Chondrocyte (in vitro differentiated cells): ENCODE measurements at regions not wholly inside any gene's neighbourhood (a gene's known extent, or its start where the extent isn't known, plus 50 kb on each side); places are given as distances from the start of the nearest gene placed in this dataset.

ENCODE experiments used
- DNase-seq: peaks from one replicate; pipeline ENCODE4 v3.0.0; 2021; ENCODE audit warnings: mixed read lengths, low spot score
- H3K27ac Mint-ChIP-seq: one replicate; pipeline ENCODE4 v1.8.0; 2021; ENCODE audit warnings: mild to moderate bottlenecking, moderate library complexity, mixed read lengths; ENCODE audit not compliant: unreplicated experiment
- H3K27me3 Mint-ChIP-seq: 2 replicates; pipeline ENCODE4 v1.8.0; 2021; ENCODE audit warnings: low read depth, mixed read lengths
- H3K36me3 Mint-ChIP-seq: 2 replicates; pipeline ENCODE4 v1.8.0; 2021; ENCODE audit warnings: low read depth, mixed read lengths
- H3K4me1 Mint-ChIP-seq: 2 replicates; pipeline ENCODE4 v1.8.0; 2021; ENCODE audit warnings: low read depth, mild to moderate bottlenecking, mixed read lengths
- H3K4me3 Mint-ChIP-seq: one replicate; pipeline ENCODE4 v1.8.0; 2021; ENCODE audit warnings: mild to moderate bottlenecking, moderate library complexity, mixed read lengths; ENCODE audit not compliant: unreplicated experiment
- H3K9me3 Mint-ChIP-seq: 2 replicates; pipeline ENCODE4 v1.8.0; 2021; ENCODE audit warnings: low read depth, mixed read lengths
- TF ChIP-seq, protein P1 (sequence below): fragments of 200-600 bp; sonication (generic); IDR thresholded peaks from 2 replicates; pipeline ENCODE4 v1.5.0; 2021; ENCODE audit warnings: antibody characterized with exemption, mild to moderate bottlenecking, moderate library complexity

DNA sequence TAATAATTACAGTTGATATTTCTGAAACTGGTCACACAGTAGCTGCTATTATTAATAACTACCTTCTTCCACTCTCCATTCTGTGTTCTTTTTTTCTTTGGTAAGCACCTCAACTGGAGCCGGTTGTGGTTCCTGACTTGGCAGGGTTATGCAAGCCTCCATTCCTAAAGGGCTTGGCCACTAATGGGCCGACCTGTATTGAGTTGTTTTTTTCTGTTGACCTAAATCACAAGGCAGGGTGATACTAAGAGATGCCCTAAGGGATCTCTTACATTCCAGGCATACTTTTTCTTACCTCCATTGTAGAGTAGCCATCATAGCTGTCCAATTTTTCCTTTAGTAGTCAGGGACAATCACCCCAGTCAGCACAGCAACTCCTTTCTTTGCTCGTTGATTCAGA is 1295.8 kb upstream of the ADGRL3 start:
- no peak overlapping the region for H3K4me3 Mint-ChIP-seq
- H3K27me3 Mint-ChIP-seq: no peaks in the 10 kb centered on the region
- H3K9me3 Mint-ChIP-seq: no peaks in the 10 kb centered on the region
- DNase-seq: no peak
- TF ChIP-seq, protein P1, sequence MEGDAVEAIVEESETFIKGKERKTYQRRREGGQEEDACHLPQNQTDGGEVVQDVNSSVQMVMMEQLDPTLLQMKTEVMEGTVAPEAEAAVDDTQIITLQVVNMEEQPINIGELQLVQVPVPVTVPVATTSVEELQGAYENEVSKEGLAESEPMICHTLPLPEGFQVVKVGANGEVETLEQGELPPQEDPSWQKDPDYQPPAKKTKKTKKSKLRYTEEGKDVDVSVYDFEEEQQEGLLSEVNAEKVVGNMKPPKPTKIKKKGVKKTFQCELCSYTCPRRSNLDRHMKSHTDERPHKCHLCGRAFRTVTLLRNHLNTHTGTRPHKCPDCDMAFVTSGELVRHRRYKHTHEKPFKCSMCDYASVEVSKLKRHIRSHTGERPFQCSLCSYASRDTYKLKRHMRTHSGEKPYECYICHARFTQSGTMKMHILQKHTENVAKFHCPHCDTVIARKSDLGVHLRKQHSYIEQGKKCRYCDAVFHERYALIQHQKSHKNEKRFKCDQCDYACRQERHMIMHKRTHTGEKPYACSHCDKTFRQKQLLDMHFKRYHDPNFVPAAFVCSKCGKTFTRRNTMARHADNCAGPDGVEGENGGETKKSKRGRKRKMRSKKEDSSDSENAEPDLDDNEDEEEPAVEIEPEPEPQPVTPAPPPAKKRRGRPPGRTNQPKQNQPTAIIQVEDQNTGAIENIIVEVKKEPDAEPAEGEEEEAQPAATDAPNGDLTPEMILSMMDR: no peak
- H3K4me1 Mint-ChIP-seq: no peaks in the 10 kb centered on the region
- H3K36me3 Mint-ChIP-seq: no peaks in the 10 kb centered on the region
- H3K27ac Mint-ChIP-seq: no peak overlapping the region

- Mint-ChIP-seq H3K4me1 (no peaks in the 10 kb centered on the region), H3K9me3 (no peaks in the 10 kb centered on the region), H3K36me3 (no peaks in the 10 kb centered on the region), H3K27ac (no peak overlapping the region), H3K27me3 (peaks cover 8% of the 10 kb centered on the region), H3K4me3 (no peak overlapping the region)
- no peak for DNase-seq
- TF ChIP-seq, protein P1: no peak
These were observed 1279.7 kb upstream of the ADGRL3 start for GRCh38 chr4:59920416-59920815.

DNA sequence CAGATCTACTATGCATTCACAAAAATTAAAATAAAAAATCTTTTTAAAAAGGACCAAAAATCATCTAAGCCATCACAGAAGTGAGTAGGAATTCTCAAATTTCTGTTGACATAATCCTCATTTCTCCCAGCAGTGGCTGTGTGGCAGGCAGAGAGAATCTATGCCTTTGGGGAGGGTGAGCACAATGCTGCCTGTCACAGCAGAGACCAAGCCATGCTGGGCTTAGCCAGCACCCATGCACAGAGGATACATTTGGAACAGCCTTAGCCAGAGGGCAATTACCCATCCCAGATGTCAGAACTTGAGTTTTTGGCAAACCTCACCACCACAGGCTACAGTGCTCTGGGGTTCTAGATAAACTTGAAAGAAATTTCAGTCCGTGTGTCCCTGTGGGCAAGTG is 1274.8 kb upstream of the ADGRL3 start:
- H3K36me3 Mint-ChIP-seq: no peaks in the 10 kb centered on the region
- peaks cover 17% of the 10 kb centered on the region for H3K9me3 Mint-ChIP-seq
- H3K27ac Mint-ChIP-seq: no peak overlapping the region
- peaks cover 13% of the 10 kb centered on the region for H3K27me3 Mint-ChIP-seq
- no peak overlapping the region for H3K4me3 Mint-ChIP-seq
- H3K4me1 Mint-ChIP-seq: no peaks in the 10 kb centered on the region
- TF ChIP-seq, protein P1: no peak
- no peak for DNase-seq

DNA sequence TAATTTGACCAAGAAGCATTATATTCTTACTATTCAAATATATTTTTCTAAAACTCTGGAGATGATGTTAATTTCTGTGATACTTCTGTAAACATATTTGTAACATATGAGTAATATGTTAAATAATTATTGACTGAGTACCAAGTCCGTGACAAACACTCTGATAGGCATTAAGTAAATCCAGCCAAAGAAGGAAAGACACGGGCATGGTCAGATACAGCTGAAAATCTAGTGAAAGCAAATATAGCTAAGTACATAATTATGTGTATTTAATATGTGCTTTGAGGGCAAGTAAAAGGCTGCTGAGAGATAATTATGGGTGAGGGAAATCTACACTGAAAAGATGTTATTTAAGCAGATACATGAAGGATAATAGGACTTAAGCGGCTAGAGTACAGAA is 1263.6 kb upstream of the ADGRL3 start:
- no peak for DNase-seq
- TF ChIP-seq, protein P1: no peak
- H3K4me1 Mint-ChIP-seq: no peaks in the 10 kb centered on the region
- H3K27me3 Mint-ChIP-seq: peaks cover 2% of the 10 kb centered on the region
- H3K27ac Mint-ChIP-seq: no peak overlapping the region
- H3K9me3 Mint-ChIP-seq: no peaks in the 10 kb centered on the region
- H3K36me3 Mint-ChIP-seq: no peaks in the 10 kb centered on the region
- no peak overlapping the region for H3K4me3 Mint-ChIP-seq

DNA sequence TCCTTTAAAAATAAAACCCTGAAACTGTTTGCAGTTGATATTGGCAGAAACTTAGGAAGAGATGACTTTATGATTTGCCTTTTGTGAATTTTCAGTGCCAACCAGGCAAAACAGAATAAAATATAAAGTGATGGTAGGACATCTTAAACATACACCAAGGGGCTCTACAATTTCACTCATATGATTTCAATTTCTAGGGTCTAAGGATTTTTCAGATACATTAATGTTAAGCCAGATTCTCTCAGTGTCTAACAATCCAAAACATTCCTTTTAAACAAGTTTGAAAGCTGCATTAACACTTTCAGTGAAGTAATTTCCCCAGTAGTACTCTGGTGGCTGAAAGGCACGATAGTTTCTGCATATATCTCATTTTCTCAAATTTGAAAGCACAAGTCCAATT is 1262.0 kb upstream of the ADGRL3 start:
- TF ChIP-seq, protein P1: no peak
- Mint-ChIP-seq H3K27ac (no peak overlapping the region), H3K4me3 (no peak overlapping the region), H3K9me3 (no peaks in the 10 kb centered on the region), H3K27me3 (no peaks in the 10 kb centered on the region), H3K4me1 (no peaks in the 10 kb centered on the region), H3K36me3 (no peaks in the 10 kb centered on the region)
- no peak for DNase-seq
